ENCODE measurements at regions not wholly inside any gene's neighbourhood (a gene's known extent, or its start where the extent isn't known, plus 50 kb on each side); places are given as distances from the start of the nearest gene placed in this dataset.

- TF ChIP-seq, protein P1, sequence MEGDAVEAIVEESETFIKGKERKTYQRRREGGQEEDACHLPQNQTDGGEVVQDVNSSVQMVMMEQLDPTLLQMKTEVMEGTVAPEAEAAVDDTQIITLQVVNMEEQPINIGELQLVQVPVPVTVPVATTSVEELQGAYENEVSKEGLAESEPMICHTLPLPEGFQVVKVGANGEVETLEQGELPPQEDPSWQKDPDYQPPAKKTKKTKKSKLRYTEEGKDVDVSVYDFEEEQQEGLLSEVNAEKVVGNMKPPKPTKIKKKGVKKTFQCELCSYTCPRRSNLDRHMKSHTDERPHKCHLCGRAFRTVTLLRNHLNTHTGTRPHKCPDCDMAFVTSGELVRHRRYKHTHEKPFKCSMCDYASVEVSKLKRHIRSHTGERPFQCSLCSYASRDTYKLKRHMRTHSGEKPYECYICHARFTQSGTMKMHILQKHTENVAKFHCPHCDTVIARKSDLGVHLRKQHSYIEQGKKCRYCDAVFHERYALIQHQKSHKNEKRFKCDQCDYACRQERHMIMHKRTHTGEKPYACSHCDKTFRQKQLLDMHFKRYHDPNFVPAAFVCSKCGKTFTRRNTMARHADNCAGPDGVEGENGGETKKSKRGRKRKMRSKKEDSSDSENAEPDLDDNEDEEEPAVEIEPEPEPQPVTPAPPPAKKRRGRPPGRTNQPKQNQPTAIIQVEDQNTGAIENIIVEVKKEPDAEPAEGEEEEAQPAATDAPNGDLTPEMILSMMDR (IDR thresholded peaks at IDR 0.05): no peak
- peak in 1 of 3 donors; percentile 15 for TF ChIP-seq POLR2A (IDR thresholded peaks at IDR 0.05)
These were observed 54.0 kb upstream of the ALDH1B1 start for GRCh38 chr9:38338342-38339018.

All from body of pancreas (tissue), 4 donors.